ENCODE measurements at regions not wholly inside any gene's neighbourhood (a gene's known extent, or its start where the extent isn't known, plus 50 kb on each side); places are given as distances from the start of the nearest gene placed in this dataset.

DNA sequence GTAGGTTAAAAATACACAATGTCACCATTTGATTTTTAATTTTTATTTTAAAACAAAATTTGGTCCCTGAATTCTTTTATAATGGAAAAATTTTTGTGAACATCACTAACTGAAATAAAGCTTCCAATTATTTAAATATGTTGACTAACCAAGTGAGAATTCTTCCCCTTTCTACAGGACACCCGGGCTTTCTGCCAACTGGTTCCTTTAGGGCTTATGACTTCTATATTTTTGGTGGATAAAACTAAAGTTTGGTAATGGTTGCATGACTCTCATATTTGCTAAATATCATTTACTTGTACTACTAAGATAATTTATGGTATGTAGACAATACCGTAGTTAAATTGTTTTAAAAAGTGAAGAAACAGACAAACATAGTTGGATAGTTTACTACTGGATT lies 291.0 kb upstream of the DOK6 start:
- ATAC-seq (no peak), DNase-seq (no peak)

DNA sequence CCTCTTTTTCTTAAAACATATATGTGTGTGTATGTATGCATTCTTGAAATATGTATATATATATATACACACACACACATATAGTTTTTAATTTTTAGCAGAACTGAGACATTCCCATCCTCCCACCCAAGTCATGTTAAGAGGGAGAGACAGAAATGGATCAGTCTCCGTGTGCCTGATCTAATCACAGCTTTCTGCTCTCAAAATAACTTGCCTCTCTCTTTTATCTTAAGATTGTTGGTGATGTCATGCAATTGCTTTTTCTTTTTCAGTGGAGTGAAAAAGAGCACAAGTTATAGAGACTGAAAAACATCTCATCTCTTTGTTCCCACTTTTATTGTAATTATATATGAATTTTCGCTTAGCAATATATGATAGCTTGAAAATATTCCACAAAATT lies 279.9 kb upstream of the DOK6 start:
- DNase-seq: no peak
- no peak for ATAC-seq

DNA sequence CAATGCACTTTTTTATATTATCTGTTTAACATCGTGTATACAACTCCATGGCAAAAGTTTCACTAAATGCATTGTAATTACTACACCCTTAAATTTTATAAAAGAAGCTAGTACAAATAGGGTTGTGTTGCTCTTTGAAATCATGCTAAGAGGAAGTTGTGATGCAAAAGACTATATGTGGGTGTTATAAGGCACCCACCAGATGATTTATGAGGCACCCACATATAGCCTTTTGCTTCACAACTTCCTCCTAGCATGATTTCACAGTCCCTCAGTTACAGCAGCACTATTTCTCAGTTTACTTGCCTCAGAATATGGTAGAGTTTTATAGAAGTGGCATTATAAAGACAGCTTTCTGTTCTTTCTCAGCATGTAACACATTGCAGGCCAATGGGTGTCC lies 277.3 kb upstream of the DOK6 start:
- DNase-seq: no peak
- ATAC-seq: no peak

DNA sequence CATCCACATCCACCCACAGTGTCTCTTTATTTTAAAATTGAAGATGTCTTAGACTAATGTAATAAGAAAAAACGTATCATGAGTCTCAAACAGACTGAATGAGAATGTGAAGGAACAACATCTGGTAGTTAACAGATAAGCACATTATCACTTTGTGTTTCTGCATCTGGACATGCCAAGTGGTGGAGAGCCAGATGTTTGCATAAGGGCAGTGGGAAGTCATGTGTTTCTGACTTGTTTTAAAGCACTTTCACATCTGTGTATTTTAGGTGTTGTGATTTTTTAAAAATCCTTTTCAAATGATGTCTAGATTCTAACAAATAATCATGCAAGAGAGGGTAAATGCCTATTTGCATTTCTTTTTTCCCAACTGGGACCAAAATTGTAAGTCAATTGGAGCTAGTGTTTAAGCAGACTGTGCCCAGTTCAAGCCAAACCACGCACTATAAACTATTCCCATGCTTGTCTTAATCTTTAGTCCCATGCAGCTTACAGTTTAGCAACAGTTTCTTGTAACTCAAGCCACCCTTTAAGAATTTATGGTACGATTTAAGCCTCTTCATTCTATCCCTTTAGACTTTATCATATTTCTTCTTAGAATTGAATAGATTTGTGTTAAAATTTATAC lies 272.7 kb upstream of the DOK6 start:
- DNase-seq (no peak), ATAC-seq (no peak)

DNA sequence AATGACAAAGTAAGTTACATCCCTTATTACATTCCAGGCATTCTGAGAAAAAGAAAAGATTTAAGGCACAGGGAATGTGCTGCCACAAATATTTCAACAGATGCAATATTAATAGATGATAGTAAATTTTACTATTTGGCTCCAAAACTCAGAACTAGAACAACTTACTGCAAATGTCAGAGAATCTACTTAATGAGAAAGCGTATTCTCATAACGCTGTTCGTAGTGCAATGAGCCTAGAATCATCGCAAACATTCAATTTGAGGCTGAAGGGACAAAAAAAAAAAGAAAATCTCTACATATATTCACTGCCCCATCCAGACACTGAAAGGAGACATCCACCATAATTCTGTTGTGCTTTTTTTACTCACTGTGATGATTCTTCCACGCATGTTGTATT lies 272.1 kb upstream of the DOK6 start:
- DNase-seq (no peak), ATAC-seq (no peak)

DNA sequence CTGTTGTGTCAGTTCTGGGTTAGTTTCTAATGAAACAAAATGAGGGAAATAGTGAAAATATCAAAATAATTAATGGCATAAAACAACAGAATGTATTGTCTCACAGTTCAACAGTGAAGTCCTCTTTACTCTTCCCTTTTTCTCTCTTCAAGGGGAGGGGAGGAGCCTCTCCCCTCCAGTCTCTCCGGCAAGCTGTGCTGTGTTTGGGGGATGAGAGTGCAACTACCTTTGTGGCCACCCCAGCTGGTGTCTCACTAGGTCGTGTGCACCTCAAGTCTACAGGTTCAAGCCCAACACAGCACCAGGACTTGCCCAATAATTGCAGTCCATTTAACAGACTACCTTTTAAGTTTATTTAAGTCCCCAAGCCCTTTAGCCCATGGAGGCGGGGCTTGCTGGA lies 271.7 kb upstream of the DOK6 start:
- DNase-seq (no peak), ATAC-seq (no peak)

DNA sequence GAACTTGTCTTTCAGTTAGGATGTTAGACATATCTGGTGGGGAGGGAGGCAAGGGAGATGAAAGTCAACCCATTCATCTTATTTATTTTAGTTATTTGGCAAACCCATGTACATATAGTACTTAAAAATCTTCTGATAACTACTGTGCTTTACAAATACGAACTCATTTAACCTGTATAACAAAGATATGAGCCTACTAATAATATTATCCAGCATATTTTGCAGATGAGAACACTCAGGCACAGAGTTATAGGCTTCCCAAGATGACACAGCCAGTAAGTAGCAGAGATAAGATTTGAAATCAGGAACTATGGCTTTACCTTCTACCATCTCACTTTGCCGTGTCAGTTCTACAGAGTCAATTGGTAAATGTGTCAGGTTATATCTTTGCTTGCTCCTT lies 262.6 kb upstream of the DOK6 start:
- ATAC-seq (no peak), DNase-seq (no peak)

DNA sequence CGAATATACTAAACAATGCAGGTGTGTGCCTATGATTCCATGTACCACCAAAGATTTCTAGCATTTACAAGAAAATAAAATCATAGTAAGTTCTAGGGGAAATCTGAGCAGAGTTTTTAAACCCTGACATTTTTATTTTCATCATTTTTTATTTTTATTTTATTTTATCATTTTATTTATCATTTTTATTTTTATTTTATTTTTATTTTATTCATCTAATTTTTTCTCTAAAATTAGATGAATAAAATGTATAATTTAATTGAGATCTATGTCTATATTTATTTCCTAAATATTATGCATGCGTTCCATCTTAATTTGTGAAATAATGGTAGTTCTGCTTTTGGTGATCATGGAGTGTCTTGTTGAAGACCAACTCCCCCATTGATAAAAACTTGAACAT lies 257.6 kb upstream of the DOK6 start:
- DNase-seq (no peak), ATAC-seq (no peak)

DNA sequence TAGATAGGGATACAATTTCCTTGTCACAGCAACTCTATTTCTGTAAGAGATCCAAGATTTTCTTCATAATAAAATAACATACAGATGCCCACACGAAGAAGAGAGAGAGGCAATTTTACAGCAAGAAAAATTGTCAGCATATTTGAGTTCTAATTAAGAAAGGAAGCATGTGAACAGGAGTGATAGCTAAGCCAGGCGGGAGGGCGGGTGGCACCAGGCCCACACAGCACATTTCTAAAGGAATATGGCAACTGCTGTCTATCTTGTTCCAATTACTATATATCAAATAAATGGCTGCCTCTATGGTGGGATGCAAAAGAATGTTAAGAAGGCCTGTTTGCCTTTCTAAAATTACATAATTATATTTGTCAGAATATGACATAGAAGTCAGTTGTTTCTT lies 248.3 kb upstream of the DOK6 start:
- DNase-seq (no peak), ATAC-seq (no peak)

DNA sequence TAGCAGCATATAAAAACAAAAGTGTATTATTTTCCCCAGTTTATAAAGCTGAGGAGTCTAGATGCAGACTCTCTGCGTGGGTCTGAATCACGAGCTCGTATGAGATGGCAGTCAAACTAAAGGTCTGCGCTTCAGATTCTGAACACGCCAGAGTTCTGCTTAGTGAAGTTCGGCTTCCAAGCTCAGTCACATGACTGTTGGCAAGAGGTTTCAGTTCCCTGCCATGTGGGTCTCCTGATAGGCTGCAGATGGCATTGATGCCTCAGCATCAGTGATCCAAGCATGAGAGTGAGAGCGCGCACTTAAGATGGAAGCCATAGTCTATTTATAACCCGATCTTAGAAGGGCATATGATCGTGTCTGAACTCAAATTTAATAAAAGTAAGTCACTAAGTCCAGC lies 242.8 kb upstream of the DOK6 start:
- no peak for ATAC-seq
- no peak for DNase-seq

DNA sequence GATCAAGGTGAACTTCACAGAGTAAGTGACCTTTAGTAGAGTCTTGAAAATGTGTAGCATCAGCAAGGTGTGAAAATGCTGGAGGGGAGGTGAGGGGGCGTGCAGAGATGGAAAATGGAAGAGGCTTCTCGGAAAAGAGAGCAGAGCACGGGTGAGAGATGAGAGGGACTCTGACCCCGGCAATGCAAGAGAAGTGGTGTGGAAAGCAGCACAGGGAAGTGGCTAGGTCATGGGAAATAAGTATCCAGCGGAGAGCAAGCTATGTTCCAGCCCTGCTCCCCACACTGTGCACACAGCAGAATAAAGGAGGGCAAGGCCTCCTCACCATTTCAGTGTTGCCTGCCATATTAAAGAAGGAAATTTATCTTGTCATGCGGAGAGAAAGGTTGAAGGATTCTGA lies 241.7 kb upstream of the DOK6 start:
- ATAC-seq: no peak
- DNase-seq: no peak

DNA sequence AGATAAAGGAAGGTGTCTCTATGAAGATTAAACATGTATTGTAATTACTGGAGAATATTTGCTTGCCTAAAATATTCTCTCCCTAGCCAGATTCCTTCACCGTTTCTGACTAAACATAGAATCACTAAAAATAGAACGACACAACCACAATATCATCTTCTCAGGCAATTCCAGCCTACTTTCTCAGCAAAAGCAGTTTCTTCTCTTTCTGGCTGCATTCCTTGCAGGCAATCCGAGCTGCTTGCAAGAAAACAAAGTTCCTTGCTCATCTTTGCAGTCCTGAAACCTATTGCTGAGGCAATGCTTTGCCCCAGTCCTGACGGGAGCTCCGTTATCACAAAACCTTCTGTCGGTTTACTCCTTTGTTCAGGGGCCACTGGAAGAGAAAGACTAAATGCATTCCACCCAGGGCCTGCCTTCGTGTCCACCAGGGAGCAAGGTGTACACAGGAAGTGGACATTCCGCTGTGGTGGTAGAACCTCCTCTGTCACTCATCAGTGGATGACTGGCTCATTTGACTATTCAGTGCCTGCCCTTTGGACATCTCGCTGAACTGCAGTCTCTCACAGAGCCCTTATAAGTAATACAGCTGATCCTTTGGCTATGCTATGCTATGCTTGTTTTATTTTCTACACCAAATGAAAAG lies 239.2 kb upstream of the DOK6 start:
- ATAC-seq (no peak), DNase-seq (no peak)

DNA sequence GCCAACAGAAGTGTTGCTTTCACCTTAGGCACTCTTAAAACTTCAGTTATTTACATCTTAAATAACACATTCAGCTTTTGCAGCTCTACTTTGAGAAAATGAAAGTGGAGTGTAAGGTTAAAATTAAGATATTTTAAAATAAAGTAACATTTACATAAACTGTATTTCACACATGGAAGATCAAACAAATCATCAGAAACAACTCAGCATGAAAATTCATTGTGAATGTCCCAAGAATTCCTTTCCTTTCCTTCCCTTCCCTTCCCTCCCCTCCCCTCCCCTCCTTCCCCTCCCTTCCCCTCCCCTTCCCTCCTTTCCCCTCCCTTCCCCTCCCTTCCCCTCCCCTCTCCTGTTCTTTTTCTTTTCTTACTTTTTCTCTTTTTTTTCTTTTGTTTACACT lies 238.0 kb upstream of the DOK6 start:
- no peak for ATAC-seq
- no peak for DNase-seq

DNA sequence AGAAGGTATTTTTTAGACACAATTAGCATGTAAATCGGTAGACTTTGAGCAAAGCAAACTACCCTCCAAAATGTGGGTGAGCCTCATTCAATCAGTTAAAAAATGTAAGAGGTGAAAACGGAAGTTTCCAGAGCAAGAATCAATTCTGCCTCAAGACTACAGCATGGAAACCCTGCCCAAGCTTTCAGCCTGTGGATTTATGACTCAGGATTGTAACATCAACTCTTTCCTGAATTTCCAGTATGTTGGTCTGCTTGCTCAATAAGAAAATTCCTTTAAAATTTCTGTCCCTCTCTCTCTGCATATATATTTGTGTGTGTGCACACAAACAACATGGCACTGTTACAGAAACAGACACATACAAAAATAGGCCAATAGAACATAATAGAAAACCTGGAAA lies 228.6 kb upstream of the DOK6 start:
- DNase-seq: no peak
- no peak for ATAC-seq

DNA sequence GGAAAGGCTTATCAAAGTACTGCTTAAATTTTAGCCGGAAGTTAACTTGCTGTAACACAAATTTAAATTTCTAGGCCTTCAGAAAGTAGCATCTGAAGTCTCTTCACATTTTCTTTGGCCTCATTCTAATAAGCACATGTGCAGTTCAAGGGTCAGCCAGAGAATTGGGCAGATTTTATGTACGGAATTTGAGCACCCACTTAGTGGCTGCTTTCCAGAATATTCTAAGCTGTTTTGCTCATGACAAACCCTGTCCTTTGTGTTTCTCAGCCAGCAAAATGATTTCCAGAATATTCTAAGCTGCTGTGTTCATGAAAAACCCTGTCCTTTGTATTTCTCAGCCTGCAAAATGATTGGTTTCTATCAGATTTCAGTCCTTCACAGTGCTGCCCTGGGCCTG lies 225.0 kb upstream of the DOK6 start:
- no peak for DNase-seq
- ATAC-seq: no peak

DNA sequence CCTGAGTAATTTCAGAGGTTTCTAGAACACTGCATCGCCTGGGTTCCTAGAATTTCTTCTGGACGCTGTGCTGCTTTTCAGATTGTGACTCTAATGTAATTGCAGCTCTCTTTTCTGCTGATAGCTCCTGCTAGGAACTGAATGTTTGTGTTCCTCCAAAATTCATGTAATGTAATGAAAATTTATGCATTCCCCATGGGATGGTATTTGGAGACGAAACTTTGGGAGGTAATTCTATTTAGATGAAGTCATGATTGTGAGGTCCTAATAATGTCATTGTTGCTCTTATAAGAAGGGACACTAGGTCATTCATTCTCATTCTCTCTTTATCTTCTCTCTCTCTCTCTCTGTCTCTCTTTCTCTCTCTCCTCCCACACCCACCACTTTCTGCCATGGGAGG lies 223.9 kb upstream of the DOK6 start:
- DNase-seq (no peak), ATAC-seq (no peak)

DNA sequence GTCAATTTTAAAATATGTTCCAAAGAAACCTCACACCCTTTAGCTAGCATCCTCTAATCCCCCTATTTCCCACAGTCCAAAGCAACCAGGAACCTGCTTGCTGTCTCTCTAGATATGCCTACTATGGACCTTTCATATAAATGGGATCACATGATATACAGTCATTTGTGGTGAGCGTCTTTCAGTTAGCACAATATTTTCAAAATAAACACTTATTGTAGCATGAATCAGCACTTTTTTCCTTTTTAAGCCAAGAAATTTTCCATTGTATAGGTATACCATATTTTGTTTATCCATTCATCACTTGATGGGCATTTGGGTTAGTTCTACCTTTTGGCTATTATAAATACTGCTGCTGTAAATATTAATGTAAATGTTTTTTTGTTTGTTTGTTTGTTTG lies 223.0 kb upstream of the DOK6 start:
- no peak for DNase-seq
- no peak for ATAC-seq

DNA sequence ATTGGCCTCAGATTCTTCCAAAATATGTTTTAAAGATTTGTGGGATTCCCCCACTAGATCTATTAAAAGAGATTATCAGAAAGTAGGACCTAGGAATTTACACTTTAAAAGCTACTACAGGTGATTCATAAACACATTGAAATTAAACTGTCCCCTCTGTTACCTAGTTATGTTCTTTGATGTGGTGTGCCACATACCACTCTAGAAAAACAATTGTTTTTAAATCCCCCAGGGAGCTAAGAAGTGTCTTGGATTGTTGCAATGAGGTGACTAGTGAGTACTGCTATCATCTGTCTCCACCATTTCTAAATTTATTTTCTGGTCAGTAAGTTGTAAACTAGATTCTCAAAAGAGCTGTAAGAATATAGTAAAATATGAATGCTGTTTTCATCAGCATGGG lies 214.5 kb upstream of the DOK6 start:
- no peak for DNase-seq
- no peak for ATAC-seq

DNA sequence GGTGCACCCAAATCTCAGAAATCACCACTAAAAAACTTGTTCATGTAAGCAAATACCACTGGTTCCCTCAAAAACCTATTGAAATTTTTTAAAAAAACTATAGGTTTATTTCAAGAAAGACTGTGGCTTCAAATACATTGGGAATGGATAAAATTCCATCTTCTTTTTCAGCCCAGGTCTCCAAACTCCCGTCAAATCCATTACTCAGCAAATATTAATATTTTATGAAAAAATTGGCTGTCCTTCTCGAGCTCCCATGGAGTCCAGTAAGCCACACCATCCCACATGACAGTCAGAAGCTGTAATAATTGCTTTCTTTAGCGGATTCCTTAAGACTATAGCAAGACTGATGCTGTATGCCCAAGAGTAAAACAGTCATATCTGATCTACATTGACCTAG lies 204.4 kb upstream of the DOK6 start:
- ATAC-seq (no peak), DNase-seq (no peak)

DNA sequence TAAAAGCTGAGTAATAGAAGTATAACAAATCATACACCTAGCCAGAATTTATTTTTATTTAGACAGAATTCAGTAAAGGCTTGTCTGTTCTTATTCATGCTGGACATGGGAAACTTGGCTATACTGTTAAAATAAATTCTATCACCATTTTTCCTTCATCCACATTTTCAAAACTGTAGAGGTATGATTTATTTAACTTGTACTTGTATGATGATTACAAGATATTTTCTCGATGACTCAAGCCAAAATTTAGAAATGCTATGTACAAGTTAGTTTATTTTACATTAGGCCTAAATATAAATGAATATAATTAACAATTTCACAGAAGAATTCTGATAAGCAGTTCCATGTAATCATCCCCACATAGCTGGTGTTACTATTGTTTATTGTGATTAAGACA lies 194.8 kb upstream of the DOK6 start:
- DNase-seq (no peak), ATAC-seq (no peak)

DNA sequence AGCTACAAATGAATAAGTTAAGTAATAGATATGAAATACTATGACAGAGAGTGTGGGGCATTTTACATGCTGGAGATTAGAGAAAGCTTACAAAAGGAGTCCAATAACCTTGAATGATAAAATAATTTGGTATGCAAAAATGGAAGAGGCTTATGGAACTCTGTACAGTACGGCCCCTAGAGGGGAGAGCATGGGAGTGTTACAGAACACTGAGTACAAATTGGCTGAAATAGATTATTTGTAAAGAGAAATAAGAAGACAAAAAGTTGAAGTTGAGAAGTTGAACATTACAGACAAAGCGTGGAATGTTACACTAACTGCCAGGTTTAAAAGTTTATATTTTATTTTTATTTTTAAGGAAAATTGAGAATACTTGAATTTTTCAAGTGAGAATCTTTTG lies 192.1 kb upstream of the DOK6 start:
- DNase-seq (no peak), ATAC-seq (no peak)

DNA sequence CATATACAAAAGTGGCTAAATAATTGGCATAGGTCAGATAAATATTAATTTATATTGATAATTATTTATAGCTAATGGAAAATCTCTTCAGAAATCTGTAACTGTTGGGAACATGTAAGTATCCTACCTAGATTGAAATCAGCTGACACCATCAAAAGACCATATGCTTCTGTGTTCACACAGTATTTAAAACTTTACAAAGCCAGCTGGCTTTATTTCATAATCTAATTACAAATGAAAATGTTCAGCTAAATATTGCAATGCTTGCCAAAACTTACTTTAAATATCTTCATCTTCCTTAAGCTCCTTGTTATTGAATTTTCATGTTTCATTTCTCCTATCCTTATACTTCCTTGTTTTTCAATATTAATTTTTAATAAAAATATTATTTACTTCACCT lies 190.9 kb upstream of the DOK6 start:
- no peak for DNase-seq

DNA sequence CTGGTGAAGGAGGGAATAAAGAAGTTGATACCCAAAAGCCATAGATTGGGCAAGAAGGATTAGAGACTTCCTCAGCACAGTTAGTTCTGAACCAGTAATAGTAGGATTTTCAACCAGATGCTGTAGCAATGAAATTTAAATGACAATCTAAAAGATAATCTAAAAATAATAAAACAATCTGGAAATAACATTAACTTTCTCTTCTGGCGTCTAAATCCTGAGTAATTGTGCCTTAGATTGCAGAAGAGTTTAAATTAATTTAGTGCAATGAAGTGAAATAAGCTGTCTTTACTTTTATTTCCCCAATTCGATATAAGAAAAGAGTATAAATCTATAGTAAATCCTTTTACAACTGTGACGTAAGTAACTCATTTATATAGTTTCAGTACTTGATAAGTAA lies 186.8 kb upstream of the DOK6 start:
- no peak for DNase-seq
- no peak for ATAC-seq

More for the DNA sequence above, 190.9 kb upstream of the DOK6 start:
- no peak for ATAC-seq

DNA sequence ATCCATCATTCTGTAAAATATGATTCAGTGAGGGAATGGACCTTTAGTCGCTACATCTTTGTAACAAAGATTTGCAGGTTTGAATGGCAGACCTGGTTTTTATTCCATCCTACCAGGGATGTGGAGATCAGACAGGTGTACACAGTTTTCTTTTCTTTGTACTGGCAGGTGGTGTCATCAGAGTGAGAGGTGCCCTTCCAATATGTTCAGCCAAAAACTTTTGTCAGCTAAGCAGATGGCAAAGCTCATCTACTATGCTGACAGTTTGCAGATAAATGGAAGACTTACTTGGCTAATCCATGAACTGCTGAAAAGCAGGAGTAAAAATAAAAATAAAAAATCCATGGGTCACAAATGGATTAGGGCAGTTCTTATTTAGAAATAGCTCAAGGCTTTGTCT lies 185.5 kb upstream of the DOK6 start:
- ATAC-seq: no peak

DNA sequence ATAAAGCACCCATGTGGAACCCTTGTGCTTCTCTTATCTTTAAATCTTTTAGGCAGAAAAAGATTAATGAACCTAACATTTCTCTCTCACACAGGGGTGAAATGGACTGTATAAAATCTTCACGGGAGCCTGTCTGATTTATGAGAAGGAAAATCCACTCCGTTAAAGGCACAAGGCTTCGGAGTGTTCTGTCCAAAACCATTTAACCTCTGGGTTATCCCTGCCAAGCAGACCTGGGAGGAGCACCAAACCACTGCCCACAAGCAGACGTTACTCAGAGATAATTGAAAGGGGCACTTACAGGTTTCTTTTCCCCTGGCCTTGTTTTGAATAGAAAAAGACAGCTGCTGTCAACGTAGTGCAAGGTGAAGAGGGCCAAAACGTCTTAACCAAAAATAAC lies 184.4 kb upstream of the DOK6 start:
- no peak for ATAC-seq
- no peak for DNase-seq

More for the DNA sequence above, 185.5 kb upstream of the DOK6 start:
- no peak for DNase-seq
